Panc1 (cell line): ENCODE measurements at regions not wholly inside any gene's neighbourhood (a gene's known extent, or its start where the extent isn't known, plus 50 kb on each side); places are given as distances from the start of the nearest gene placed in this dataset.
A peak's percentile ranks its signal among the peaks of the same experiment; 100 is the strongest.

Experiments used
- ATAC-seq: fragments of 200-7000 bp; cut with Tn5 transposase; 2 replicates; pipeline ENCODE4 v1.9.1; 2020; ENCODE audit warnings: mild to moderate bottlenecking, moderate library complexity
- BruUV-seq: library from RNA; stranded (reverse); fragments of 400-500 nt; replicated peaks from 2 replicates; lab custom pipeline; 2021; lab: Mats Ljungman, UMichigan
- CTCF ChIA-PET: fragments of 300-600 bp; sonication (Branson Sonifier 250); formaldehyde crosslinking; loops from one replicate; lab custom pipeline; 2022; ENCODE audit warnings: antibody characterized with exemption; lab: Charles Lee
- POLR2A ChIA-PET: fragments of 300-600 bp; sonication (Branson Sonifier 250); formaldehyde crosslinking; loops from one replicate; lab custom pipeline; 2022; ENCODE audit warnings: antibody characterized with exemption; lab: Charles Lee
- DNase-seq: peaks from one replicate; pipeline ENCODE4 v3.0.0-alpha.2; 2010; ENCODE audit warnings: low read depth, low spot score
- H3K27ac ChIP-seq: 2 replicates; pipeline ENCODE4 v1.5.1; 2011; ENCODE audit warnings: mild to moderate bottlenecking, low read length, inconsistent platforms
- H3K27me3 ChIP-seq: fragments of 200-500 bp; sonication (Bioruptor generic); 2 replicates; pipeline ENCODE4 v1.6.0; 2014; ENCODE audit warnings: low read length, inconsistent platforms; ENCODE audit not compliant: control insufficient read depth, insufficient read depth
- H3K36me3 ChIP-seq: fragments of 200-500 bp; sonication (Bioruptor generic); 2 replicates; pipeline ENCODE4 v1.5.1; 2014; ENCODE audit warnings: inconsistent platforms, mild to moderate bottlenecking, low read length, moderate library complexity; ENCODE audit not compliant: control insufficient read depth, insufficient read depth
- H3K4me1 ChIP-seq: 2 replicates; pipeline ENCODE4 v1.5.1; 2011; ENCODE audit warnings: inconsistent platforms, mild to moderate bottlenecking, low read length, moderate library complexity; ENCODE audit not compliant: control insufficient read depth, insufficient read depth
- H3K4me3 ChIP-seq, 2 experiments: 2 replicates each; pipeline ENCODE4 v1.5.1; 2011 to 2012; ENCODE audit warnings: low read depth in 2 of 2, low read length in 2 of 2, mild to moderate bottlenecking in 2 of 2, inconsistent platforms in 1 of 2, moderate library complexity in 1 of 2
- H3K9me3 ChIP-seq: fragments of 200-500 bp; sonication (Bioruptor generic); 2 replicates; pipeline ENCODE4 v1.5.1; 2014; ENCODE audit warnings: low read depth, mild to moderate bottlenecking, inconsistent platforms, low read length, moderate library complexity; ENCODE audit not compliant: control insufficient read depth, insufficient read depth
- POLR2AphosphoS5 ChIP-seq: IDR thresholded peaks from 2 replicates; pipeline ENCODE4 v1.6.1; 2012; ENCODE audit warnings: mild to moderate bottlenecking, low read depth, low read length, moderate library complexity
- REST ChIP-seq, 2 experiments: IDR thresholded peaks; 2 replicates each; pipeline ENCODE4 v1.6.1; 2011 to 2012; ENCODE audit warnings: low read depth in 2 of 2, control low read depth in 1 of 2, low read length in 1 of 2, mild to moderate bottlenecking in 1 of 2, moderate library complexity in 1 of 2; ENCODE audit not compliant: insufficient read depth in 1 of 2
- SIN3A ChIP-seq: IDR thresholded peaks from 2 replicates; pipeline ENCODE4 v1.6.1; 2012; ENCODE audit warnings: low read depth, mild to moderate bottlenecking, low read length, moderate library complexity, borderline replicate concordance; ENCODE audit not compliant: insufficient read depth
- TCF7L2 ChIP-seq: IDR thresholded peaks from 2 replicates; pipeline ENCODE4 v1.6.1; 2011; ENCODE audit warnings: mild to moderate bottlenecking, low read depth, low read length, inconsistent platforms
- in situ Hi-C: cut with HindIII; loops from 2 replicates; pipeline ENCODE4 v1.10.0; 2016; ENCODE audit warnings: low sequenced_read_pairs, low pct_unique_long_range_greater_than_20kb
- intact Hi-C: fragments of 100-400 bp; cut with micrococcal nuclease; formaldehyde crosslinking; loops from one replicate; pipeline ENCODE4 v1.10.0; 2022; ENCODE audit not compliant: unreplicated experiment
- TF ChIP-seq, protein P1 (sequence below): fragments of 450-650 bp; IDR thresholded peaks from 2 replicates; pipeline ENCODE4 v1.5.1; 2017; ENCODE audit warnings: mild to moderate bottlenecking

DNA sequence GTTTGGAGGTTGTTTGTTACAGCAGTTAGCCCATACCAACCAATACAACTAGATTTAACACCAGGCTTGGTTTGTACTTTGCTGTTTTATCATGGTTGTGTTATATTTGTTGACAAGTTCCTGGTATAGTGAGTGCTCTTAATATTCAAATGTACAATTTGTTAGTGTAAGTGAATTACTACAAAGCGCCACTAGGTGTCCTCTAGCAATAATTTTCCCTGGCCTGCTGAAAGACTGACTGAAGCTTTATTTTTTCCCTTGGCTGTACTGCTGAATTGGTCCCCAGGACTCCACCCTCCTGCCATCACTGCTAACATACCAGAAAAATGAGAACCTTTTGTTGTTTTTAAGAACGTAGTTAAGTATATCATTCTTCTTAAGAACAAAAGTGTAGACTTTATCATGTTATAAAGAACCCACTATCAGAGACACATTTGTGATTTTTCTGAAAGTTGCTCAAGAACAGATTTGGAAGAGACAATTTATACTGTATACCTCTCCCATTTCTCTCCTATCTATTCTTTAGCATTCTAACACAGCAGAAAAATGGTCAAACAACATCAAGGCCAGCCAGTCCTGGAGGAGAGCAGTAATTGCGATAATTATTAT, 75.3 kb upstream of the FAR2 start:
- no peak for TF ChIP-seq TCF7L2
- no peak for TF ChIP-seq SIN3A
- TF ChIP-seq, protein P1, sequence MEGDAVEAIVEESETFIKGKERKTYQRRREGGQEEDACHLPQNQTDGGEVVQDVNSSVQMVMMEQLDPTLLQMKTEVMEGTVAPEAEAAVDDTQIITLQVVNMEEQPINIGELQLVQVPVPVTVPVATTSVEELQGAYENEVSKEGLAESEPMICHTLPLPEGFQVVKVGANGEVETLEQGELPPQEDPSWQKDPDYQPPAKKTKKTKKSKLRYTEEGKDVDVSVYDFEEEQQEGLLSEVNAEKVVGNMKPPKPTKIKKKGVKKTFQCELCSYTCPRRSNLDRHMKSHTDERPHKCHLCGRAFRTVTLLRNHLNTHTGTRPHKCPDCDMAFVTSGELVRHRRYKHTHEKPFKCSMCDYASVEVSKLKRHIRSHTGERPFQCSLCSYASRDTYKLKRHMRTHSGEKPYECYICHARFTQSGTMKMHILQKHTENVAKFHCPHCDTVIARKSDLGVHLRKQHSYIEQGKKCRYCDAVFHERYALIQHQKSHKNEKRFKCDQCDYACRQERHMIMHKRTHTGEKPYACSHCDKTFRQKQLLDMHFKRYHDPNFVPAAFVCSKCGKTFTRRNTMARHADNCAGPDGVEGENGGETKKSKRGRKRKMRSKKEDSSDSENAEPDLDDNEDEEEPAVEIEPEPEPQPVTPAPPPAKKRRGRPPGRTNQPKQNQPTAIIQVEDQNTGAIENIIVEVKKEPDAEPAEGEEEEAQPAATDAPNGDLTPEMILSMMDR, result peak; percentile 77
- no peak overlapping the region for H3K4me3 ChIP-seq
- H3K4me1 ChIP-seq, result no peaks in the 10 kb centered on the region
- no peaks in the 10 kb centered on the region for H3K9me3 ChIP-seq
- H3K27me3 ChIP-seq, result no peaks in the 10 kb centered on the region
- no peaks in the 10 kb centered on the region for H3K36me3 ChIP-seq
- DNase-seq (peak; percentile 42), ATAC-seq (peak; percentile 73; the same call in 1 of the 2 replicates)
- in situ Hi-C loops (no loop called here), intact Hi-C loops (loop anchor here (5.0 kb wide), 1 partner anchor 244 kb away; no protein-coding TSS in a partner anchor)
- no peak overlapping the region for H3K27ac ChIP-seq
- POLR2A ChIA-PET, result no interaction called here
- CTCF ChIA-PET, result interaction anchor here (1.6 kb wide), 1 partner anchor 244 kb away, joined by 7 read pairs; no protein-coding TSS in a partner anchor
- BruUV-seq, result no TSS peak

DNA sequence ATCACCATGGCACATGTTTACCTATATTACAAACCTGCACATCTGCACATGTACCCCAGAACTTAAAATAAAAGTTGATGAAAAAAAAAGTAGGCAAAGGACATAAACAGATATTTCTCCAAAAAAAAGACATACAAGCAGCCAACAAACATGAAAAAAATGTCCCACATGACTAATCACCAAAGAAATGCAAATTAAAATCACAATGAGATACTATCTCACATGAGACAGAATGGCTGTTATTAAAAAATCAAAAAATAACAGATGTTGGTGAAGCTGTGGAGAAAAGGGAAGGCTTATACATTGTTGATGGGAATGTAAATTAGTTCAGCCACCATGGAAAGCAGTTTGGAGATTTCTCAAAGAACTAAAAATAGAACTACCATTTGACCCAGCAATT, 68.0 kb upstream of the FAR2 start:
- no peak overlapping the region for H3K4me3 ChIP-seq
- BruUV-seq, result no TSS peak
- no peak for DNase-seq
- H3K27me3 ChIP-seq, result no peaks in the 10 kb centered on the region
- H3K36me3 ChIP-seq, result no peaks in the 10 kb centered on the region
- no peak for ATAC-seq
- intact Hi-C loops, result no loop called here
- no peak overlapping the region for H3K27ac ChIP-seq
- ChIA-PET POLR2A (no interaction called here), CTCF (no interaction called here)
- TF ChIP-seq SIN3A (no peak), REST (IDR thresholded peaks at IDR 0.05; ENCODE audit: insufficient read depth in 1 of 2, low read depth in 2 of 2, low read length in 1 of 2) (no peak), TCF7L2 (no peak)
- in situ Hi-C loops, result no loop called here
- H3K4me1 ChIP-seq, result no peaks in the 10 kb centered on the region
- no peaks in the 10 kb centered on the region for H3K9me3 ChIP-seq

- TF ChIP-seq SIN3A (no peak), TCF7L2 (no peak), REST (IDR thresholded peaks at IDR 0.05; ENCODE audit: insufficient read depth in 1 of 2, low read depth in 2 of 2, low read length in 1 of 2) (no peak), POLR2AphosphoS5 (no peak)
- TF ChIP-seq, protein P1, result no peak
- Histone ChIP-seq H3K9me3 (no peaks in the 10 kb centered on the region), H3K27me3 (no peaks in the 10 kb centered on the region), H3K4me3 (no peak overlapping the region), H3K27ac (no peak overlapping the region), H3K4me1 (no peaks in the 10 kb centered on the region), H3K36me3 (no peaks in the 10 kb centered on the region)
- ChIA-PET CTCF (no interaction called here), POLR2A (no interaction called here)
- in situ Hi-C loops (no loop called here), intact Hi-C loops (no loop called here)
- BruUV-seq, result no TSS peak
- no peak for ATAC-seq
- no peak for DNase-seq
Measured at GRCh38 chr12:29082522-29082921, 66.6 kb upstream of the FAR2 start.
